SK-N-SH (cell line): ENCODE measurements at regions not wholly inside any gene's neighbourhood (a gene's known extent, or its start where the extent isn't known, plus 50 kb on each side); places are given as distances from the start of the nearest gene placed in this dataset.
"Not testable (repeated sequence)": the region's sequence is repeated elsewhere in the genome, so short reads cannot be mapped to it uniquely, and the experiment has no call there.

Experiments used
- CTCF ChIA-PET: fragments of 300-600, 350-600 bp; formaldehyde crosslinking; extraction: SDS; loops from one replicate; lab custom pipeline; 2021; lab: Yijun Ruan, JAX
- POLR2A ChIA-PET: fragments of 350-600 bp; sonication (Branson Sonifier 250); formaldehyde crosslinking; extraction: SDS; loops from one replicate; lab custom pipeline; 2020; ENCODE audit warnings: antibody characterized with exemption, inconsistent platforms; lab: Yijun Ruan, JAX
- DNase-seq: peaks from one replicate; pipeline ENCODE4 v3.0.0; 2012
- H2AFZ ChIP-seq: fragments of 200-600 bp; sonication (generic); 2 replicates; pipeline ENCODE4 v1.8.1; 2016; ENCODE audit warnings: antibody characterized with exemption, mild to moderate bottlenecking, low read depth
- H3F3A ChIP-seq: fragments of 200-600 bp; sonication (generic); replicated peaks from 2 replicates; pipeline ENCODE3; 2016; ENCODE audit warnings: antibody characterized with exemption, mild to moderate bottlenecking; ENCODE audit not compliant: insufficient read depth
- H3K27ac ChIP-seq, 2 experiments: fragments of 200-500 bp in 1 of 2; fragments of 200-600 bp in 1 of 2; sonication (Bioruptor generic) in 1 of 2; sonication (generic), shearing (Covaris generic) in 1 of 2; 2 replicates each; pipeline versions ENCODE4 v1.5.1 to v1.6.1; 2014 to 2016; ENCODE audit warnings: low read depth in 2 of 2, inconsistent platforms in 1 of 2, low read length in 1 of 2, mild to moderate bottlenecking in 1 of 2, mixed read lengths in 1 of 2
- H3K27me3 ChIP-seq: fragments of 200-600 bp; sonication (generic), shearing (Covaris generic); 2 replicates; pipeline ENCODE4 v1.6.1; 2016; ENCODE audit warnings: mixed run types; ENCODE audit not compliant: insufficient read depth
- H3K36me3 ChIP-seq, 2 experiments: fragments of 200-500 bp in 1 of 2; fragments of 200-600 bp in 1 of 2; sonication (Bioruptor generic) in 1 of 2; sonication (generic) in 1 of 2; replicated peaks in 1 of 2; 2 replicates each; pipeline versions ENCODE3 to v1.5.1; 2014 to 2016; ENCODE audit warnings: low read length in 1 of 2, mild to moderate bottlenecking in 1 of 2; ENCODE audit not compliant: insufficient read depth in 2 of 2, control insufficient read depth in 1 of 2
- H3K4me1 ChIP-seq, 2 experiments: fragments of 200-500 bp in 1 of 2; fragments of 200-600 bp in 1 of 2; sonication (Bioruptor generic) in 1 of 2; sonication (generic), shearing (Covaris generic) in 1 of 2; 2 replicates each; pipeline versions ENCODE4 v1.5.1 to v1.6.1; 2014 to 2016; ENCODE audit warnings: low read depth in 1 of 2, low read length in 1 of 2, mixed run types in 1 of 2; ENCODE audit not compliant: insufficient read depth in 2 of 2, control insufficient read depth in 1 of 2
- H3K4me2 ChIP-seq: fragments of 200-600 bp; sonication (generic), shearing (Covaris generic); 2 replicates; pipeline ENCODE4 v1.6.1; 2017; ENCODE audit warnings: mixed run types
- H3K4me3 ChIP-seq, 2 experiments: fragments of 200-500 bp in 1 of 2; fragments of 200-600 bp in 1 of 2; sonication (Bioruptor generic) in 1 of 2; sonication (generic), shearing (Covaris generic) in 1 of 2; 2 replicates each; pipeline versions ENCODE4 v1.5.1 to v1.8.1; 2014 to 2016; ENCODE audit warnings: low read depth in 2 of 2, inconsistent platforms in 1 of 2, low read length in 1 of 2, mild to moderate bottlenecking in 1 of 2, mixed read lengths in 1 of 2, moderate library complexity in 1 of 2
- H3K79me2 ChIP-seq: fragments of 200-600 bp; sonication (generic); 2 replicates; pipeline ENCODE4 v1.8.1; 2017; ENCODE audit warnings: mild to moderate bottlenecking; ENCODE audit not compliant: insufficient read depth
- H3K9ac ChIP-seq: fragments of 200-600 bp; sonication (generic); 2 replicates; pipeline ENCODE4 v1.6.1; 2017; ENCODE audit warnings: mixed run types
- H3K9me2 ChIP-seq: fragments of 200-600 bp; sonication (generic); 2 replicates; pipeline ENCODE4 v1.6.1; 2017; ENCODE audit warnings: mixed run types
- H3K9me3 ChIP-seq: fragments of 200-600 bp; sonication (generic); 2 replicates; pipeline ENCODE4 v1.6.1; 2017; ENCODE audit warnings: mixed run types, mild to moderate bottlenecking, moderate library complexity
- H4K20me1 ChIP-seq: fragments of 200-600 bp; sonication (generic); 2 replicates; pipeline ENCODE4 v1.6.1; 2017; ENCODE audit warnings: mild to moderate bottlenecking, mixed run types; ENCODE audit not compliant: insufficient read depth
- CHD2 ChIP-seq: fragments of 150-350 bp; IDR thresholded peaks from 2 replicates; pipeline ENCODE4 v1.6.1; 2018; ENCODE audit warnings: low read length; ENCODE audit not compliant: partially characterized antibody
- CTCF ChIP-seq: fragments of 200-600 bp; sonication (generic); IDR thresholded peaks from 2 replicates; pipeline ENCODE4 v1.6.1; 2017; ENCODE audit warnings: antibody characterized with exemption, mild to moderate bottlenecking, moderate library complexity
- FOSL2 ChIP-seq: IDR thresholded peaks from 2 replicates; pipeline ENCODE4 v1.4.0; 2012; ENCODE audit warnings: low read depth, mild to moderate bottlenecking, moderate library complexity, borderline replicate concordance
- FOXJ3 ChIP-seq: sonication (generic); formaldehyde crosslinking; IDR thresholded peaks from 2 replicates; pipeline ENCODE4 v1.5.1; 2020; ENCODE audit warnings: mild to moderate bottlenecking, missing genetic modification reagents
- IRF3 ChIP-seq: fragments of 150-350 bp; IDR thresholded peaks from 2 replicates; pipeline ENCODE4 v1.6.1; 2016; ENCODE audit warnings: mild to moderate bottlenecking, low read depth, low read length
- MXI1 ChIP-seq: IDR thresholded peaks from 2 replicates; pipeline ENCODE4 v1.6.1; 2012; ENCODE audit warnings: mild to moderate bottlenecking, low read depth, low read length, improper control_type of control experiment
- PBX3 ChIP-seq: IDR thresholded peaks from 2 replicates; pipeline ENCODE4; 2012
- POLR2AphosphoS5 ChIP-seq: IDR thresholded peaks from 2 replicates; pipeline ENCODE4 v1.6.1; 2012; ENCODE audit warnings: low read depth, low read length
- RAD21 ChIP-seq: IDR thresholded peaks from 2 replicates; pipeline ENCODE4 v1.6.1; 2012; ENCODE audit warnings: mild to moderate bottlenecking, low read length
- RFX5 ChIP-seq: IDR thresholded peaks from 2 replicates; pipeline ENCODE4 v1.6.1; 2012; ENCODE audit warnings: mild to moderate bottlenecking, improper control_type of control experiment, low read length
- TAF1 ChIP-seq: IDR thresholded peaks from 2 replicates; pipeline ENCODE4 v1.6.1; 2012; ENCODE audit warnings: low read depth, mild to moderate bottlenecking, low read length, moderate library complexity, borderline replicate concordance
- TEAD4 ChIP-seq: IDR thresholded peaks from 2 replicates; pipeline ENCODE4 v1.4.0; 2012; ENCODE audit warnings: mild to moderate bottlenecking, borderline replicate concordance; ENCODE audit not compliant: insufficient read depth
- YY1 ChIP-seq: IDR thresholded peaks from 2 replicates; pipeline ENCODE4 v1.4.0; 2012; ENCODE audit warnings: low read depth, mild to moderate bottlenecking
- WGBS: methylation state at CpG from one replicate; pipeline ENCODE4 v1.1.6; 2017; ENCODE audit warnings: low lambda C conversion rate; 5-methylcytosine and 5-hydroxymethylcytosine counted together
- TF ChIP-seq, protein P1 (sequence below): IDR thresholded peaks from 2 replicates; pipeline ENCODE4 v1.4.0; 2012; ENCODE audit warnings: low read depth, borderline replicate concordance

DNA sequence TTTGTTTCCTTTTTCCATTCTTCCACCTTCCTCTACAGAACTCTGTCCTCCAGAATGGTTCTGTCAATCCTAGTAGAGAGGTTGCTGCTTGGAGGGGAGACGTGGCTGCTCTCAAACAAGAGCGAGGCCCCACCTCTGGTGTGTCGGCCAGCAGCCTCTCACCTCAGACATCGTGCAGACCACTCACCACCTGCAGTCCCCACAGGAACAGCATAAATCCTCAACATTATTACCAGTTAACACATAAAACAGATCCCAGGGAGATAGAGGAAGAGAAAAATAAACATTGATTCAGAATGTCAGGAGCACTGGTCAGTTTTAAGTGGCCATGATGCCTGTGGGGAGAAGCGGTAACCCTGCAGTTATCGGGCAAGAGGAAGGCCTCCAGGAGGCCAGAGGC is 485.9 kb upstream of the DPP6 start (continued):
- TF ChIP-seq PBX3 (no peak), CTCF (no peak), IRF3 (no peak), YY1 (no peak)

- H3K27ac ChIP-seq, result no peak overlapping the region
- DNase-seq, result no peak
- no peaks in the 10 kb centered on the region for H3K9me2 ChIP-seq
- H3K9me3 ChIP-seq, result no peaks in the 10 kb centered on the region; the same call in 1 of the 2 replicates
- H3K79me2 ChIP-seq, result no peaks in the 10 kb centered on the region
- TF ChIP-seq PBX3 (no peak), POLR2AphosphoS5 (no peak), MXI1 (no peak), CHD2 (no peak), RAD21 (no peak), TEAD4 (no peak), FOSL2 (no peak), FOXJ3 (CRISPR knock-in tag) (no peak), TAF1 (no peak), RFX5 (no peak)
- TF ChIP-seq, protein P1, sequence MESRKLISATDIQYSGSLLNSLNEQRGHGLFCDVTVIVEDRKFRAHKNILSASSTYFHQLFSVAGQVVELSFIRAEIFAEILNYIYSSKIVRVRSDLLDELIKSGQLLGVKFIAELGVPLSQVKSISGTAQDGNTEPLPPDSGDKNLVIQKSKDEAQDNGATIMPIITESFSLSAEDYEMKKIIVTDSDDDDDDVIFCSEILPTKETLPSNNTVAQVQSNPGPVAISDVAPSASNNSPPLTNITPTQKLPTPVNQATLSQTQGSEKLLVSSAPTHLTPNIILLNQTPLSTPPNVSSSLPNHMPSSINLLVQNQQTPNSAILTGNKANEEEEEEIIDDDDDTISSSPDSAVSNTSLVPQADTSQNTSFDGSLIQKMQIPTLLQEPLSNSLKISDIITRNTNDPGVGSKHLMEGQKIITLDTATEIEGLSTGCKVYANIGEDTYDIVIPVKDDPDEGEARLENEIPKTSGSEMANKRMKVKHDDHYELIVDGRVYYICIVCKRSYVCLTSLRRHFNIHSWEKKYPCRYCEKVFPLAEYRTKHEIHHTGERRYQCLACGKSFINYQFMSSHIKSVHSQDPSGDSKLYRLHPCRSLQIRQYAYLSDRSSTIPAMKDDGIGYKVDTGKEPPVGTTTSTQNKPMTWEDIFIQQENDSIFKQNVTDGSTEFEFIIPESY, result no peak
- no peak overlapping the region for H3K4me2 ChIP-seq
- no peak overlapping the region for H3K9ac ChIP-seq
- no peak overlapping the region for H2AFZ ChIP-seq
- H3K4me3 ChIP-seq, result no peak overlapping the region
- H3F3A ChIP-seq, result no peaks in the 10 kb centered on the region
- ChIA-PET POLR2A (no interaction called here), CTCF (no interaction called here)
- no peaks in the 10 kb centered on the region for H3K36me3 ChIP-seq
- H4K20me1 ChIP-seq, result no peaks in the 10 kb centered on the region
- no peaks in the 10 kb centered on the region for H3K4me1 ChIP-seq
- H3K27me3 ChIP-seq, result no peaks in the 10 kb centered on the region
- 14% methylated on average over 5 of the region's 5 CpGs for WGBS
Observed at GRCh38 chr7:153567426-153567825, 484.8 kb upstream of the DPP6 start.

DNA sequence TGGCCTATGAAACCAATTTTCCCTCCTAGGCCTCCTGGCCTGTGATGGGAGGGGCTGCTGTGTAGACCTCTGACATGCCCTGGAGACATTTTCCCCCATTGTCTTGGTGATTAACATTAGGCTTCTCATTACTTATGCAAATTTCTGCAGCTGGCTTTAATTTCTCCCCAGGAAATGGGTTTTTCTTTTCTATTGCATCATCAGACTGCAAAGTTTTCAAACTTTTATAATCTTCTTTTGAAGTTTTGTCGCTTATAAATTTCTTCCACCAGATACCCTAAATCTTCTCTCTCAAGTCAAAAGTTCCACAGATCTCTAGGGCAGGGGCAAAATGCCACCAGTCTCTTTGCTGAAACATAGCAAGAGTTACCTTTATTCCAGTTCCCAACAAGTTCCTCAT is 482.7 kb upstream of the DPP6 start:
- H2AFZ ChIP-seq, DNase-seq, H3K9me3 ChIP-seq, H3K27ac ChIP-seq, H3K9me2 ChIP-seq, POLR2A ChIA-PET, H3F3A ChIP-seq, H3K27me3 ChIP-seq, H3K36me3 ChIP-seq, H4K20me1 ChIP-seq, H3K4me1 ChIP-seq, CTCF ChIA-PET, H3K79me2 ChIP-seq, H3K9ac ChIP-seq, H3K4me3 ChIP-seq, H3K4me2 ChIP-seq: not testable (repeated sequence)
- 3% methylated on average over 1 of the region's 1 CpG for WGBS
